ENCODE measurements at regions not wholly inside any gene's neighbourhood (a gene's known extent, or its start where the extent isn't known, plus 50 kb on each side); places are given as distances from the start of the nearest gene placed in this dataset.

- no peak overlapping the region for H3K4me3 ChIP-seq (replicated peaks in 1 of 3; ENCODE audit: insufficient read depth in 1 of 3, low read depth in 1 of 3, low read length in 3 of 3)
- POLR2A ChIA-PET: no interaction called here
- TF ChIP-seq GATA2 (IDR thresholded peaks at IDR 0.05; ENCODE audit: insufficient read depth, insufficient read length, low read depth, low read length) (no peak), MYC (IDR thresholded peaks at IDR 0.05; ENCODE audit: low read depth, low read length) (no peak), CTCF (IDR thresholded peaks at IDR 0.05; ENCODE audit: extremely low read depth in 1 of 2, insufficient read depth in 1 of 2, low read depth in 1 of 2, low read length in 2 of 2) (no peak), POLR2A (IDR thresholded peaks at IDR 0.05; ENCODE audit: low read depth, low read length) (no peak), JUN (IDR thresholded peaks at IDR 0.05; ENCODE audit: borderline replicate concordance, insufficient read depth, insufficient read length, low read depth) (no peak), EZH2 (IDR thresholded peaks at IDR 0.05; ENCODE audit: borderline replicate concordance, low read depth, low read length, severe bottlenecking) (no peak), FOS (IDR thresholded peaks at IDR 0.05; ENCODE audit: borderline replicate concordance, insufficient read depth, low read length) (no peak), POLR2AphosphoS5 (IDR thresholded peaks at IDR 0.05; ENCODE audit: insufficient read depth, low read depth, low read length) (no peak), MAX (IDR thresholded peaks at IDR 0.05; ENCODE audit: insufficient read depth, insufficient read length) (no peak)
- no peaks in the 10 kb centered on the region for H3K9me1 ChIP-seq (replicated peaks; ENCODE audit: control insufficient read depth, extremely low read depth, insufficient read depth, low read length)
- no TSS peak for BruUV-seq (replicated peaks)
- no peaks in the 10 kb centered on the region for H3K9me3 ChIP-seq (replicated peaks; ENCODE audit: control insufficient read depth, insufficient read depth, low read length)
- H3K27me3 ChIP-seq (ENCODE audit: control insufficient read depth in 2 of 2, insufficient read depth in 2 of 2, low read length in 2 of 2): peaks cover 0 to 5% of the 10 kb centered on the region in 2 experiments
- CTCF ChIA-PET: no interaction called here
- H3K4me1 ChIP-seq (ENCODE audit: control insufficient read depth, extremely low read depth, insufficient read depth, low read length): no peaks in the 10 kb centered on the region
- dilution Hi-C loops (cut with MboI; ENCODE audit: extremely low pct_ligation_motif_present, low sequenced_read_pairs) (no loop called here), intact Hi-C loops (cut with micrococcal nuclease) (loop anchor here (10.0 kb wide), 1 partner anchor 445 kb away; no protein-coding TSS in a partner anchor)
- H3K4me2 ChIP-seq (ENCODE audit: insufficient read depth, low read length): no peak overlapping the region
- DNase-seq (ENCODE audit: low read depth, low spot score) (no peak), FAIRE-seq (no peak)
- no peak overlapping the region for H3K9ac ChIP-seq (replicated peaks; ENCODE audit: extremely low read depth, insufficient read depth, low read length)
- no peaks in the 10 kb centered on the region for H4K20me1 ChIP-seq (replicated peaks; ENCODE audit: control insufficient read depth, extremely low read depth, insufficient read depth, low read length)
- H2AFZ ChIP-seq (ENCODE audit: low read depth, low read length): no peak overlapping the region
- no peaks in the 10 kb centered on the region for H3K79me2 ChIP-seq (ENCODE audit: control insufficient read depth, insufficient read depth, low read length)
- no peaks in the 10 kb centered on the region for H3K36me3 ChIP-seq (ENCODE audit: control insufficient read depth in 2 of 2, extremely low read depth in 1 of 2, insufficient read depth in 2 of 2, low read length in 2 of 2)
- H3K27ac ChIP-seq (ENCODE audit: insufficient read depth, low read depth, low read length): no peak overlapping the region
These were observed 146.7 kb upstream of the VRK2 start for GRCh38 chr2:57899898-57900297.

Measured in endothelial cell of umbilical vein (primary cell).